ENCODE measurements at regions not wholly inside any gene's neighbourhood (a gene's known extent, or its start where the extent isn't known, plus 50 kb on each side); places are given as distances from the start of the nearest gene placed in this dataset.

DNA sequence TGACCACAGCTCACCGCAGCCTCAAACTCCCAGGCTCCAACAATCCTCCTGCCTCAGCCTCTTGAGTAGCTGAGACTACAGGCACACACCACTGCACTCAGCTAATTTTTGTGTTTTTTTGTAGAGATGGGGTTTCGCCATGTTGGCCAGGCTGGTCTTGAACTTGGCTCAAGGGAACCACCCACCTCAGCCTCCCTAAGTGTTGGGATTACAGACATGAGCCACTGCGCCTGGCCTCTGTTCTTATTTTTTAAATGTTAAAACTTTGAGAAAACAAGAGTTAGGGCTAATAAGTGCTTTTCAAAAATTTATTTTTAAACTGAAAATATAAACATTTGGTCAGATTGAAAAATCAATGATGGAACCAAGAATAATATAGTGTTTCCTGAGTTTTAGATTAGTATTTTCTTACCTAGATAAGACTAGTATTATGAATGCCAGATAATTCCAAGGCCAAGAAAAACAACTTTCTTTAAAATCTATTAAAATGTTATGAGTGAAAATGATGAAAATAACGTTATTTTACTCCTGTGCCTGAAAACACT, 66.2 kb upstream of the S1PR1 start:
- intact Hi-C loops (cut with micrococcal nuclease; ENCODE audit: unreplicated experiment) (no loop called here), in situ Hi-C loops (cut with MboI) (no loop called here)
- H2AFZ ChIP-seq (ENCODE audit: control insufficient read depth, low read depth, low read length): no peak overlapping the region
- no peaks in the 10 kb centered on the region for H3K36me3 ChIP-seq (ENCODE audit: control insufficient read depth in 2 of 2, insufficient read depth in 2 of 2, low read length in 1 of 2)
- ChIA-PET POLR2A (no interaction called here), CTCF (no interaction called here), SMC1A (ENCODE audit: uncharacterized antibody, unreplicated experiment) (interaction anchor here (1.0 to 1.1 kb wide), 2 partner anchors 15 to 68 kb away, joined by 3 to 4 read pairs; no protein-coding TSS in a partner anchor), RAD21 (ENCODE audit: unreplicated experiment) (no interaction called here)
- H3K9me3 ChIP-seq (replicated peaks; ENCODE audit: control insufficient read depth, insufficient read depth, low read length): no peaks in the 10 kb centered on the region
- ATAC-seq (no peak), DNase-seq (ENCODE audit: low read depth, low spot score) (no peak), FAIRE-seq (no peak)
- H3K4me1 ChIP-seq (ENCODE audit: control insufficient read depth, insufficient read depth, low read length): no peaks in the 10 kb centered on the region
- H3K27me3 ChIP-seq (replicated peaks in 1 of 2; ENCODE audit: control insufficient read depth in 2 of 2, insufficient read depth in 2 of 2, low read length in 1 of 2): no peaks in the 10 kb centered on the region
- 97% methylated on average over 4 of the region's 4 CpGs for WGBS (ENCODE audit: insufficient coverage, insufficient replicate concordance, low lambda C conversion rate, missing lambda C conversion rate)
- H3K79me2 ChIP-seq (ENCODE audit: control insufficient read depth, insufficient read depth, low read length): no peaks in the 10 kb centered on the region
- no peak overlapping the region for H3K9ac ChIP-seq (ENCODE audit: control insufficient read depth, insufficient read depth, low read length)
- no peaks in the 10 kb centered on the region for H4K20me1 ChIP-seq (ENCODE audit: control insufficient read depth, insufficient read depth)
- H3K4me2 ChIP-seq (ENCODE audit: control insufficient read depth, insufficient read depth): no peak overlapping the region
- no peak overlapping the region for H3K4me3 ChIP-seq
- no peak for TF ChIP-seq RAD21 (IDR thresholded peaks at IDR 0.05; ENCODE audit: insufficient read depth, low read depth, low read length)
- TF ChIP-seq, protein P1, sequence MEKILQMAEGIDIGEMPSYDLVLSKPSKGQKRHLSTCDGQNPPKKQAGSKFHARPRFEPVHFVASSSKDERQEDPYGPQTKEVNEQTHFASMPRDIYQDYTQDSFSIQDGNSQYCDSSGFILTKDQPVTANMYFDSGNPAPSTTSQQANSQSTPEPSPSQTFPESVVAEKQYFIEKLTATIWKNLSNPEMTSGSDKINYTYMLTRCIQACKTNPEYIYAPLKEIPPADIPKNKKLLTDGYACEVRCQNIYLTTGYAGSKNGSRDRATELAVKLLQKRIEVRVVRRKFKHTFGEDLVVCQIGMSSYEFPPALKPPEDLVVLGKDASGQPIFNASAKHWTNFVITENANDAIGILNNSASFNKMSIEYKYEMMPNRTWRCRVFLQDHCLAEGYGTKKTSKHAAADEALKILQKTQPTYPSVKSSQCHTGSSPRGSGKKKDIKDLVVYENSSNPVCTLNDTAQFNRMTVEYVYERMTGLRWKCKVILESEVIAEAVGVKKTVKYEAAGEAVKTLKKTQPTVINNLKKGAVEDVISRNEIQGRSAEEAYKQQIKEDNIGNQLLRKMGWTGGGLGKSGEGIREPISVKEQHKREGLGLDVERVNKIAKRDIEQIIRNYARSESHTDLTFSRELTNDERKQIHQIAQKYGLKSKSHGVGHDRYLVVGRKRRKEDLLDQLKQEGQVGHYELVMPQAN (conservative IDR thresholded peaks at IDR 0.05): no peak
- no peak for TF ChIP-seq NFYB (IDR thresholded peaks at IDR 0.05; ENCODE audit: insufficient read depth, low read depth, low read length)
- no peak for TF ChIP-seq ATF3 (IDR thresholded peaks at IDR 0.05; ENCODE audit: borderline replicate concordance, extremely low read depth, low read depth, low read length)
- no TSS peak for BruUV-seq (replicated peaks)
- H3K27ac ChIP-seq (ENCODE audit: control insufficient read depth, insufficient read depth): no peak overlapping the region

- Histone ChIP-seq H3K4me1 (ENCODE audit: control insufficient read depth, insufficient read depth, low read length) (no peaks in the 10 kb centered on the region), H3K4me2 (ENCODE audit: control insufficient read depth, insufficient read depth) (no peak overlapping the region), H3K36me3 (ENCODE audit: control insufficient read depth in 2 of 2, insufficient read depth in 2 of 2, low read length in 1 of 2) (no peaks in the 10 kb centered on the region), H3K27ac (ENCODE audit: control insufficient read depth, insufficient read depth) (no peak overlapping the region), H3K79me2 (ENCODE audit: control insufficient read depth, insufficient read depth, low read length) (no peaks in the 10 kb centered on the region), H4K20me1 (ENCODE audit: control insufficient read depth, insufficient read depth) (no peaks in the 10 kb centered on the region), H3K27me3 (replicated peaks in 1 of 2; ENCODE audit: control insufficient read depth in 2 of 2, insufficient read depth in 2 of 2, low read length in 1 of 2) (no peaks in the 10 kb centered on the region), H3K4me3 (no peak overlapping the region), H3K9ac (ENCODE audit: control insufficient read depth, insufficient read depth, low read length) (no peak overlapping the region), H3K9me3 (replicated peaks; ENCODE audit: control insufficient read depth, insufficient read depth, low read length) (no peaks in the 10 kb centered on the region), H2AFZ (ENCODE audit: control insufficient read depth, low read depth, low read length) (no peak overlapping the region; the same call in 1 of the 2 replicates)
- DNase-seq (ENCODE audit: low read depth, low spot score): no peak
- ChIA-PET RAD21 (ENCODE audit: unreplicated experiment) (no interaction called here), SMC1A (ENCODE audit: uncharacterized antibody, unreplicated experiment) (no interaction called here), POLR2A (no interaction called here), CTCF (no interaction called here)
- intact Hi-C loops (cut with micrococcal nuclease; ENCODE audit: unreplicated experiment) (no loop called here), in situ Hi-C loops (cut with MboI) (no loop called here)
- no TSS peak for BruUV-seq (replicated peaks)
- peak; percentile 57; the same call in 1 of the 2 replicates for TF ChIP-seq ZNF24 (IDR thresholded peaks at IDR 0.05)
- no peak for TF ChIP-seq NBN (IDR thresholded peaks at IDR 0.05)
- TF ChIP-seq POLR2AphosphoS5 (IDR thresholded peaks at IDR 0.05; ENCODE audit: low read length): no peak
- TF ChIP-seq NR2C2 (IDR thresholded peaks at IDR 0.05; ENCODE audit: borderline replicate concordance, control insufficient read depth, insufficient read length, low read depth): no peak
- TF ChIP-seq NFIC (IDR thresholded peaks at IDR 0.05; ENCODE audit: low read depth, low read length): peak; percentile 56
- no peak for TF ChIP-seq LARP7 (IDR thresholded peaks at IDR 0.05)
- no peak for TF ChIP-seq ZSCAN29 (IDR thresholded peaks at IDR 0.05)
- no peak for TF ChIP-seq CTCF (IDR thresholded peaks at IDR 0.05 in 2 of 3, conservative IDR thresholded peaks at IDR 0.05 in 1 of 3; ENCODE audit: control insufficient read depth in 2 of 3, extremely low read depth in 1 of 3, insufficient read depth in 1 of 3, low read depth in 3 of 3, low read length in 3 of 3)
- no peak for TF ChIP-seq HDGF (IDR thresholded peaks at IDR 0.05)
- TF ChIP-seq JUNB (IDR thresholded peaks at IDR 0.05): peak; percentile 89
- TF ChIP-seq ETV6 (conservative IDR thresholded peaks at IDR 0.05 in 1 of 2, IDR thresholded peaks at IDR 0.05 in 1 of 2; ENCODE audit: borderline replicate concordance in 1 of 2, low read depth in 1 of 2): no peak
- peak; percentile 76 for ATAC-seq
- no peak for FAIRE-seq
Measured at GRCh38 chr1:101167891-101168290, 68.9 kb upstream of the S1PR1 start.
